PC-3 (cell line): ENCODE measurements at regions not wholly inside any gene's neighbourhood (a gene's known extent, or its start where the extent isn't known, plus 50 kb on each side); places are given as distances from the start of the nearest gene placed in this dataset.
"Not testable (repeated sequence)": the region's sequence is repeated elsewhere in the genome, so short reads cannot be mapped to it uniquely, and the experiment has no call there.

Experiments
- ATAC-seq: fragments of 200-7000 bp; cut with Tn5 transposase; 2 replicates; pipeline ENCODE4 v1.9.1; 2020; ENCODE audit warnings: mild to moderate bottlenecking, moderate library complexity
- BruUV-seq: library from RNA; stranded (reverse); fragments of 400-500 nt; replicated peaks from 2 replicates; lab custom pipeline; 2021; lab: Mats Ljungman, UMichigan
- CTCF ChIA-PET: fragments of 300-600 bp; sonication (Branson Sonifier 250); formaldehyde crosslinking; loops from one replicate; lab custom pipeline; 2022; ENCODE audit warnings: antibody characterized with exemption; lab: Charles Lee
- POLR2A ChIA-PET: fragments of 300-600 bp; sonication (Branson Sonifier 250); formaldehyde crosslinking; loops from one replicate; lab custom pipeline; 2022; ENCODE audit warnings: antibody characterized with exemption; ENCODE audit not compliant: unreplicated experiment; lab: Charles Lee
- DNase-seq: peaks from one replicate; pipeline ENCODE4 v3.0.0-alpha.2; 2015
- H2AFZ ChIP-seq: fragments of 300-600 bp; sonication (generic); 2 replicates; pipeline ENCODE4 v1.6.0; 2016; ENCODE audit warnings: antibody characterized with exemption, low read length
- H3F3A ChIP-seq: fragments of 300-600 bp; sonication (generic); one replicate; pipeline ENCODE4 v1.6.0; 2017; ENCODE audit warnings: antibody characterized with exemption, low read length, control low read depth, mild to moderate bottlenecking; ENCODE audit not compliant: unreplicated experiment
- H3K27ac ChIP-seq: fragments of 300-600 bp; sonication (generic); 2 replicates; pipeline ENCODE4 v1.5.1; 2016; ENCODE audit warnings: mild to moderate bottlenecking, low read length
- H3K27me3 ChIP-seq: fragments of 300-600 bp; sonication (generic); 2 replicates; pipeline ENCODE4 v1.6.1; 2016; ENCODE audit warnings: low read length, mixed read lengths
- H3K36me3 ChIP-seq: fragments of 300-600 bp; sonication (generic); 2 replicates; pipeline ENCODE4 v1.6.1; 2016; ENCODE audit warnings: low read depth, mixed run types, low read length, mixed read lengths
- H3K4me1 ChIP-seq: fragments of 300-600 bp; sonication (generic); 2 replicates; pipeline ENCODE4 v1.5.1; 2016; ENCODE audit warnings: low read length; ENCODE audit not compliant: insufficient read depth
- H3K4me2 ChIP-seq: fragments of 300-600 bp; sonication (generic); 2 replicates; pipeline ENCODE4 v1.6.0; 2016; ENCODE audit warnings: low read length
- H3K4me3 ChIP-seq: fragments of 300-600 bp; sonication (generic); 2 replicates; pipeline ENCODE4 v1.5.1; 2016; ENCODE audit warnings: mild to moderate bottlenecking, low read length, mixed read lengths
- H3K79me2 ChIP-seq: fragments of 300-600 bp; sonication (generic); 2 replicates; pipeline ENCODE4 v1.6.1; 2017; ENCODE audit warnings: low read length, mixed read lengths
- H3K9ac ChIP-seq: fragments of 300-600 bp; sonication (generic); 2 replicates; pipeline ENCODE4 v1.6.0; 2016; ENCODE audit warnings: mild to moderate bottlenecking, low read length
- H3K9me2 ChIP-seq: fragments of 300-600 bp; sonication (generic); replicated peaks from 2 replicates; pipeline ENCODE4 v1.6.1; 2016; ENCODE audit warnings: mixed run types, low read length, mixed read lengths
- H3K9me3 ChIP-seq: fragments of 300-600 bp; sonication (generic); 2 replicates; pipeline ENCODE4 v1.6.1; 2016; ENCODE audit warnings: low read length, mixed read lengths
- H4K20me1 ChIP-seq: fragments of 300-600 bp; sonication (generic); 2 replicates; pipeline ENCODE4 v1.6.1; 2016; ENCODE audit warnings: low read length, mixed read lengths
- CTCF ChIP-seq: fragments of 300-600 bp; sonication (generic); conservative IDR thresholded peaks from 2 replicates; pipeline ENCODE4 v1.5.1; 2017; ENCODE audit warnings: antibody characterized with exemption, low read depth, mild to moderate bottlenecking, low read length
- EZH2 ChIP-seq: fragments of 300-600 bp; sonication (generic); IDR thresholded peaks from one replicate; pipeline ENCODE4 v1.6.1; 2017; ENCODE audit warnings: antibody characterized with exemption, mild to moderate bottlenecking, low read length; ENCODE audit not compliant: unreplicated experiment
- EZH2phosphoT487 ChIP-seq: fragments of 300-600 bp; sonication (generic); IDR thresholded peaks from 2 replicates; pipeline ENCODE4 v1.6.1; 2018; ENCODE audit warnings: mild to moderate bottlenecking, antibody characterized with exemption, low read length, borderline replicate concordance
- intact Hi-C: fragments of 100-400 bp; cut with micrococcal nuclease; formaldehyde crosslinking; loops from 2 replicates; pipeline ENCODE4 v1.9.0; 2023

GRCh38 chr5:28808967-28809810, 1770.8 kb upstream of the CDH9 start:
- no peak for ATAC-seq
- no peaks in the 10 kb centered on the region for H3K27me3 ChIP-seq
- no peak overlapping the region for H2AFZ ChIP-seq
- TF ChIP-seq EZH2 (no peak), CTCF (no peak), EZH2phosphoT487 (no peak)
- no peak overlapping the region for H3K9ac ChIP-seq
- H3K79me2 ChIP-seq = no peaks in the 10 kb centered on the region
- peaks cover 7% of the 10 kb centered on the region; the same call in 1 of the 2 replicates for H3K4me1 ChIP-seq
- H3K9me3 ChIP-seq = no peaks in the 10 kb centered on the region
- H3K4me2 ChIP-seq = no peak overlapping the region
- ChIA-PET POLR2A (no interaction called here), CTCF (no interaction called here)
- H3K9me2 ChIP-seq = no peaks in the 10 kb centered on the region
- H4K20me1 ChIP-seq = no peaks in the 10 kb centered on the region
- H3K36me3 ChIP-seq = no peaks in the 10 kb centered on the region
- no peak overlapping the region for H3K4me3 ChIP-seq
- no TSS peak for BruUV-seq
- intact Hi-C loops = no loop called here
- H3F3A ChIP-seq = no peaks in the 10 kb centered on the region
- DNase-seq = no peak
- H3K27ac ChIP-seq = no peak overlapping the region

GRCh38 chr5:28807195-28807729, 1768.9 kb upstream of the CDH9 start:
- TF ChIP-seq EZH2phosphoT487 = no peak
- no peak for TF ChIP-seq EZH2
- TF ChIP-seq CTCF = no peak
- H3K36me3 ChIP-seq = no peaks in the 10 kb centered on the region
- no peaks in the 10 kb centered on the region for H3K9me2 ChIP-seq
- no peak overlapping the region for H3K27ac ChIP-seq
- no peak overlapping the region for H2AFZ ChIP-seq
- BruUV-seq = no TSS peak
- H3K9ac ChIP-seq = no peak overlapping the region
- H3K27me3 ChIP-seq = no peaks in the 10 kb centered on the region
- CTCF ChIA-PET = no interaction called here
- intact Hi-C loops = no loop called here
- DNase-seq (peak; percentile 56), ATAC-seq (peak; percentile 54; the same call in 1 of the 2 replicates)
- H3K9me3 ChIP-seq = no peaks in the 10 kb centered on the region
- POLR2A ChIA-PET = no interaction called here
- no peaks in the 10 kb centered on the region for H3F3A ChIP-seq
- no peak overlapping the region for H3K4me3 ChIP-seq
- H3K4me2 ChIP-seq = peak overlapping the region; percentile 31; the same call in 1 of the 2 replicates
- no peaks in the 10 kb centered on the region for H3K79me2 ChIP-seq
- peaks cover 7% of the 10 kb centered on the region; the same call in 1 of the 2 replicates for H3K4me1 ChIP-seq
- no peaks in the 10 kb centered on the region for H4K20me1 ChIP-seq

- H3K36me3 ChIP-seq, CTCF ChIA-PET, H3K27ac ChIP-seq, H3K79me2 ChIP-seq, H3K9me3 ChIP-seq, H2AFZ ChIP-seq, intact Hi-C loops, ATAC-seq, H3K27me3 ChIP-seq, H4K20me1 ChIP-seq, H3K9me2 ChIP-seq, H3K4me3 ChIP-seq, H3K4me2 ChIP-seq, H3K9ac ChIP-seq, H3F3A ChIP-seq, DNase-seq, H3K4me1 ChIP-seq, BruUV-seq, POLR2A ChIA-PET: not testable (repeated sequence)
These were observed 1760.6 kb upstream of the CDH9 start for GRCh38 chr5:28799035-28799434.
